ENCODE measurements at regions not wholly inside any gene's neighbourhood (a gene's known extent, or its start where the extent isn't known, plus 50 kb on each side); places are given as distances from the start of the nearest gene placed in this dataset. TPM values are rescaled to one million over a fixed set of nuclear protein-coding genes. Genes with fewer than 3 reads are reported as not detected.

- Mint-ChIP-seq H3K4me1 (peaks cover 3% of the 10 kb centered on the region), H3K27me3 (peaks cover 18% of the 10 kb centered on the region), H3K9me3 (no peaks in the 10 kb centered on the region), H3K4me3 (no peak overlapping the region), H3K27ac (no peak overlapping the region), H3K36me3 (ENCODE audit: low read depth) (no peaks in the 10 kb centered on the region)
- no peak for DNase-seq
- CTCF ChIA-PET = interaction anchor here (0.6 to 1.4 kb wide), 4 partner anchors 8 to 141 kb away, joined by 3 to 4 read pairs (median 3); no protein-coding TSS in a partner anchor
- POLR2A ChIA-PET = no interaction called here
Observed at GRCh38 chr13:106623799-106624460, 56.0 kb upstream of the ARGLU1 start.

GRCh38 chr13:106621833-106622232, 53.9 kb upstream of the ARGLU1 start:
- CTCF ChIA-PET = no interaction called here
- POLR2A ChIA-PET = no interaction called here
- peaks cover 3% of the 10 kb centered on the region for H3K4me1 Mint-ChIP-seq
- H3K36me3 Mint-ChIP-seq (ENCODE audit: low read depth) = no peaks in the 10 kb centered on the region
- no peak overlapping the region for H3K4me3 Mint-ChIP-seq
- H3K27ac Mint-ChIP-seq = no peak overlapping the region
- H3K27me3 Mint-ChIP-seq = peaks cover 18% of the 10 kb centered on the region
- no peak for DNase-seq
- H3K9me3 Mint-ChIP-seq = no peaks in the 10 kb centered on the region

- CTCF ChIA-PET = interaction anchor here (1.0 to 1.2 kb wide), 2 partner anchors 20 to 21 kb away, joined by 3 read pairs; no protein-coding TSS in a partner anchor
- Mint-ChIP-seq H3K27me3 (peaks cover 18% of the 10 kb centered on the region), H3K27ac (no peak overlapping the region), H3K4me3 (no peak overlapping the region), H3K36me3 (ENCODE audit: low read depth) (no peaks in the 10 kb centered on the region), H3K4me1 (peaks cover 3% of the 10 kb centered on the region), H3K9me3 (no peaks in the 10 kb centered on the region)
- DNase-seq = peak; percentile 26
- POLR2A ChIA-PET = no interaction called here
Observed at GRCh38 chr13:106619688-106620555, 52.0 kb upstream of the ARGLU1 start.

Small RNA genes in the stretch of these regions (microRNA-seq; reads per million reads assigned to microRNA genes)
- not detected for gene MIR1267 (ENCODE audit: borderline microRNAs expressed, borderline replicate concordance)
